Liver (tissue), 3 donors: ENCODE measurements at regions not wholly inside any gene's neighbourhood (a gene's known extent, or its start where the extent isn't known, plus 50 kb on each side); places are given as distances from the start of the nearest gene placed in this dataset.

Experiments
- TAF1 ChIP-seq: conservative IDR thresholded peaks from 2 replicates; pipeline ENCODE4 v1.6.1; 2016; ENCODE audit warnings: antibody characterized with exemption, mild to moderate bottlenecking
- ZBTB33 ChIP-seq: IDR thresholded peaks from 2 replicates; pipeline ENCODE4 v1.6.1; 2016; ENCODE audit warnings: antibody characterized with exemption
- TF ChIP-seq, protein P1 (sequence below): fragments of 150-350 bp; IDR thresholded peaks from 2 replicates; pipeline ENCODE4 v1.5.1; 2017; ENCODE audit warnings: improper control_type of control experiment, low read depth, low read length; ENCODE audit not compliant: missing input control
- TF ChIP-seq, protein P2 (sequence below): IDR thresholded peaks from 2 replicates; pipeline ENCODE4 v1.6.1; 2016; ENCODE audit warnings: antibody characterized with exemption
- donor health status: healthy.
- donor health status: healthy.

DNA sequence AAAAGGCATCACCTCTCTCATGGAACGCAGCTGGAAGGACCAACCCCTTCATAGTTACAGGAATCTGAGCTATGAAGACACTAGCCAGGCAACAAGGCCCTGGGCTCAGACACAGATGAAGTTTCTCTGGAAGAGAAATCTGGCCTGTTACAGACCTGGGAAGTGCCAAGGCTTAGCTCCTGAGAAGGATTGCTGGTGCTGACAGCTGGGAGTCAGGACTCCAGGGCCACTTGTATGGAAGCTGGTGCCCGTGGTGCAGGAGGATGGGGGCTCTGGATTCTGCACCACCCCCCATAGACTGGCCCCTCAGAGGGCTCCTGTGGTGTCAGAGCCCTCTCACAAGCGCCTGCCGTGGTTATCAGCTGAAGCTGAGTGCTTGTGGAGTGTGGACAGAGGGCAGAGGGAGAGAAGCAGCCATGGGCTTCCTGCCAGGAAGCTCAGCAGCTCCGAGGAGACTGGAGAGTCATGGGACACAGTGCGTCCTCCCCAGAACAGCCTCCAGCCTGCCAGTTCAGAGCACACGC is 87.3 kb upstream of the LCLAT1 start:
- TF ChIP-seq, protein P1, sequence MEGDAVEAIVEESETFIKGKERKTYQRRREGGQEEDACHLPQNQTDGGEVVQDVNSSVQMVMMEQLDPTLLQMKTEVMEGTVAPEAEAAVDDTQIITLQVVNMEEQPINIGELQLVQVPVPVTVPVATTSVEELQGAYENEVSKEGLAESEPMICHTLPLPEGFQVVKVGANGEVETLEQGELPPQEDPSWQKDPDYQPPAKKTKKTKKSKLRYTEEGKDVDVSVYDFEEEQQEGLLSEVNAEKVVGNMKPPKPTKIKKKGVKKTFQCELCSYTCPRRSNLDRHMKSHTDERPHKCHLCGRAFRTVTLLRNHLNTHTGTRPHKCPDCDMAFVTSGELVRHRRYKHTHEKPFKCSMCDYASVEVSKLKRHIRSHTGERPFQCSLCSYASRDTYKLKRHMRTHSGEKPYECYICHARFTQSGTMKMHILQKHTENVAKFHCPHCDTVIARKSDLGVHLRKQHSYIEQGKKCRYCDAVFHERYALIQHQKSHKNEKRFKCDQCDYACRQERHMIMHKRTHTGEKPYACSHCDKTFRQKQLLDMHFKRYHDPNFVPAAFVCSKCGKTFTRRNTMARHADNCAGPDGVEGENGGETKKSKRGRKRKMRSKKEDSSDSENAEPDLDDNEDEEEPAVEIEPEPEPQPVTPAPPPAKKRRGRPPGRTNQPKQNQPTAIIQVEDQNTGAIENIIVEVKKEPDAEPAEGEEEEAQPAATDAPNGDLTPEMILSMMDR: no peak
- TF ChIP-seq, protein P2, sequence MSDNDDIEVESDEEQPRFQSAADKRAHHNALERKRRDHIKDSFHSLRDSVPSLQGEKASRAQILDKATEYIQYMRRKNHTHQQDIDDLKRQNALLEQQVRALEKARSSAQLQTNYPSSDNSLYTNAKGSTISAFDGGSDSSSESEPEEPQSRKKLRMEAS: no peak
- TF ChIP-seq ZBTB33: no peak
- TF ChIP-seq TAF1: no peak
